Peyer's patch (tissue), 4 donors: ENCODE measurements at regions not wholly inside any gene's neighbourhood (a gene's known extent, or its start where the extent isn't known, plus 50 kb on each side); places are given as distances from the start of the nearest gene placed in this dataset.

Experiments used
- CTCF ChIP-seq, 6 experiments: fragments of 450-650 bp in 4 of 6; fragments of 200-600 bp in 2 of 6; sonication (generic) in 1 of 6; IDR thresholded peaks; one replicate each; pipeline ENCODE4 v1.5.1; 2017 to 2019; ENCODE audit warnings: antibody characterized with exemption in 6 of 6, mild to moderate bottlenecking in 3 of 6, moderate library complexity in 1 of 6
- POLR2A ChIP-seq, 2 donors: fragments of 450-650 bp; IDR thresholded peaks; one replicate each; pipeline ENCODE4 v1.5.1; 2017; ENCODE audit warnings: antibody characterized with exemption in 2 of 2, mild to moderate bottlenecking in 2 of 2, moderate library complexity in 2 of 2

GRCh38 chr1:244328476-244328875, 123.2 kb downstream of the ADSS2 start:
- TF ChIP-seq CTCF (IDR thresholded peaks at IDR 0.05) (no peak), POLR2A (IDR thresholded peaks at IDR 0.05) (no peak)
